Cardiac fibroblast (primary cell): ENCODE measurements at regions not wholly inside any gene's neighbourhood (a gene's known extent, or its start where the extent isn't known, plus 50 kb on each side); places are given as distances from the start of the nearest gene placed in this dataset.

Experiments
- DNase-seq, 2 donors: peaks; one replicate each; pipeline versions ENCODE4 v3.0.0 to v3.0.0-alpha.2; 2010; ENCODE audit warnings: low read depth in 2 of 2
- H3K4me3 ChIP-seq, 2 donors: replicated peaks in 1 of 2; 1 replicate in 1 of 2; 2 replicates in 1 of 2; pipeline ENCODE4 v1.5.1; 2011; ENCODE audit warnings: low read depth in 2 of 2, low read length in 2 of 2, mild to moderate bottlenecking in 2 of 2, moderate library complexity in 1 of 2
- TF ChIP-seq, protein P1 (sequence below): IDR thresholded peaks from one replicate; pipeline ENCODE4 v1.5.1; 2011; ENCODE audit warnings: low read depth, mild to moderate bottlenecking, low read length, inconsistent platforms

- TF ChIP-seq, protein P1, sequence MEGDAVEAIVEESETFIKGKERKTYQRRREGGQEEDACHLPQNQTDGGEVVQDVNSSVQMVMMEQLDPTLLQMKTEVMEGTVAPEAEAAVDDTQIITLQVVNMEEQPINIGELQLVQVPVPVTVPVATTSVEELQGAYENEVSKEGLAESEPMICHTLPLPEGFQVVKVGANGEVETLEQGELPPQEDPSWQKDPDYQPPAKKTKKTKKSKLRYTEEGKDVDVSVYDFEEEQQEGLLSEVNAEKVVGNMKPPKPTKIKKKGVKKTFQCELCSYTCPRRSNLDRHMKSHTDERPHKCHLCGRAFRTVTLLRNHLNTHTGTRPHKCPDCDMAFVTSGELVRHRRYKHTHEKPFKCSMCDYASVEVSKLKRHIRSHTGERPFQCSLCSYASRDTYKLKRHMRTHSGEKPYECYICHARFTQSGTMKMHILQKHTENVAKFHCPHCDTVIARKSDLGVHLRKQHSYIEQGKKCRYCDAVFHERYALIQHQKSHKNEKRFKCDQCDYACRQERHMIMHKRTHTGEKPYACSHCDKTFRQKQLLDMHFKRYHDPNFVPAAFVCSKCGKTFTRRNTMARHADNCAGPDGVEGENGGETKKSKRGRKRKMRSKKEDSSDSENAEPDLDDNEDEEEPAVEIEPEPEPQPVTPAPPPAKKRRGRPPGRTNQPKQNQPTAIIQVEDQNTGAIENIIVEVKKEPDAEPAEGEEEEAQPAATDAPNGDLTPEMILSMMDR, result no peak
- no peak overlapping the region for H3K4me3 ChIP-seq
- DNase-seq, result no peak
These were observed 119.5 kb downstream of the SEC23IP start for GRCh38 chr10:120012131-120012400.

GRCh38 chr10:120012566-120012965 is 120.0 kb downstream of the SEC23IP start:
- TF ChIP-seq, protein P1, result no peak
- no peak for DNase-seq
- no peak overlapping the region for H3K4me3 ChIP-seq

DNA sequence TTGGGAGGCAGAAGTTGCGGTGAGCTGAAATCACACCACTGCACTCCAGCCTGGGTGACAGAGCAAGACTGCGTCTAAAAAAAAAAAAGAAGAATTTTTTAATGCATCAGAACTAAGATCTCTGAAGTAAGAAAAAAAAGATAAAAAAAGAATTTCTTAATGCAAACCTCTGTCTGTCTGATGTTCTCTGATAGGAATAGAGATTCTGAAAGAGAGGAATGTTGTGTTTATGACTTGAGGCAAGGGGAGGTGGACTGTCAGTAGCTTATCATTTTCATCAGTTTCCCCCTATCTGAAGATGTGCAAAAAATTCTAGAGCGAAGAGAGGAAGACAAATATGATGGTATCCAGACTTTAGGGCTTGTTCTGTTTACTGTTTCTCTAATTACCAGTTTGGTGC is 121.5 kb downstream of the SEC23IP start:
- H3K4me3 ChIP-seq, result no peak overlapping the region
- DNase-seq, result no peak
- TF ChIP-seq, protein P1, result no peak

DNA sequence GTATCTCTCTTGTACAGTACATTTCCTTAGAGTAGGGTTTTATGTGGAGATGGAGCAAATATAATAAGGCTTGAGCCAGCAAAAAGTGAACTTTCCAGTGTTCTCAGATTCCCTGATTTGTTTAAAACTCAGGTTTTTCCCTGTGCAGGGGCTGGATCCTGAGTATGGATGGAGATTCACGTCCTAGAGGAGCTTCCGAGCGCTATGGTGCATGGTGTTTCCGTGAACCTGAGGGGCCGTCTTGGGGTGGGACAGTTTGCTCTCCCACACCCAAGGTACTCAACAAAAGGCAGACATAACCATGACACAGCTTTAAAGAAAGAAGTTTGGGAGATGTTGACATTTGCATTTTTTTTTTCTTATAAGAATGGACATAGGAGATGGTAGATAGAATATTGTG is 122.5 kb downstream of the SEC23IP start:
- H3K4me3 ChIP-seq, result no peak overlapping the region
- DNase-seq, result no peak
- TF ChIP-seq, protein P1, result no peak

GRCh38 chr10:120016906-120017305 is 124.4 kb downstream of the SEC23IP start:
- DNase-seq, result no peak
- H3K4me3 ChIP-seq, result no peak overlapping the region
- TF ChIP-seq, protein P1, result no peak

- DNase-seq, result no peak
- H3K4me3 ChIP-seq, result no peak overlapping the region
- TF ChIP-seq, protein P1, result no peak
These were observed 125.3 kb downstream of the SEC23IP start for GRCh38 chr10:120017733-120018417.

- H3K4me3 ChIP-seq, result no peak overlapping the region
- TF ChIP-seq, protein P1, result no peak
- no peak for DNase-seq
These were observed 126.2 kb downstream of the SEC23IP start for GRCh38 chr10:120018695-120019094.
